ENCODE measurements at regions not wholly inside any gene's neighbourhood (a gene's known extent, or its start where the extent isn't known, plus 50 kb on each side); places are given as distances from the start of the nearest gene placed in this dataset.

GRCh38 chr12:61385771-61386170 is 874.4 kb upstream of the USP15 start:
- no peak overlapping the region for H3K4me3 ChIP-seq (replicated peaks; ENCODE audit: insufficient read depth, low read length)
- no peak for DNase-seq (ENCODE audit: low read depth in 1 of 2, low spot score in 1 of 2)
- TF ChIP-seq POLR2AphosphoS5 (IDR thresholded peaks at IDR 0.05; ENCODE audit: low read depth), result no peak
- TF ChIP-seq GABPA (IDR thresholded peaks at IDR 0.05; ENCODE audit: low read depth), result no peak
- no peak for TF ChIP-seq SPI1 (IDR thresholded peaks at IDR 0.05; ENCODE audit: borderline replicate concordance, low read depth)
- TF ChIP-seq, protein P1, sequence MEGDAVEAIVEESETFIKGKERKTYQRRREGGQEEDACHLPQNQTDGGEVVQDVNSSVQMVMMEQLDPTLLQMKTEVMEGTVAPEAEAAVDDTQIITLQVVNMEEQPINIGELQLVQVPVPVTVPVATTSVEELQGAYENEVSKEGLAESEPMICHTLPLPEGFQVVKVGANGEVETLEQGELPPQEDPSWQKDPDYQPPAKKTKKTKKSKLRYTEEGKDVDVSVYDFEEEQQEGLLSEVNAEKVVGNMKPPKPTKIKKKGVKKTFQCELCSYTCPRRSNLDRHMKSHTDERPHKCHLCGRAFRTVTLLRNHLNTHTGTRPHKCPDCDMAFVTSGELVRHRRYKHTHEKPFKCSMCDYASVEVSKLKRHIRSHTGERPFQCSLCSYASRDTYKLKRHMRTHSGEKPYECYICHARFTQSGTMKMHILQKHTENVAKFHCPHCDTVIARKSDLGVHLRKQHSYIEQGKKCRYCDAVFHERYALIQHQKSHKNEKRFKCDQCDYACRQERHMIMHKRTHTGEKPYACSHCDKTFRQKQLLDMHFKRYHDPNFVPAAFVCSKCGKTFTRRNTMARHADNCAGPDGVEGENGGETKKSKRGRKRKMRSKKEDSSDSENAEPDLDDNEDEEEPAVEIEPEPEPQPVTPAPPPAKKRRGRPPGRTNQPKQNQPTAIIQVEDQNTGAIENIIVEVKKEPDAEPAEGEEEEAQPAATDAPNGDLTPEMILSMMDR (IDR thresholded peaks at IDR 0.05; ENCODE audit: insufficient read depth, low read length), result no peak
- no peak for TF ChIP-seq REST (IDR thresholded peaks at IDR 0.05; ENCODE audit: insufficient replicate concordance, low read depth)
- H3K27me3 ChIP-seq (ENCODE audit: insufficient read depth, poor library complexity, severe bottlenecking), result no peaks in the 10 kb centered on the region
- H3K27ac ChIP-seq (replicated peaks), result no peak overlapping the region

DNA sequence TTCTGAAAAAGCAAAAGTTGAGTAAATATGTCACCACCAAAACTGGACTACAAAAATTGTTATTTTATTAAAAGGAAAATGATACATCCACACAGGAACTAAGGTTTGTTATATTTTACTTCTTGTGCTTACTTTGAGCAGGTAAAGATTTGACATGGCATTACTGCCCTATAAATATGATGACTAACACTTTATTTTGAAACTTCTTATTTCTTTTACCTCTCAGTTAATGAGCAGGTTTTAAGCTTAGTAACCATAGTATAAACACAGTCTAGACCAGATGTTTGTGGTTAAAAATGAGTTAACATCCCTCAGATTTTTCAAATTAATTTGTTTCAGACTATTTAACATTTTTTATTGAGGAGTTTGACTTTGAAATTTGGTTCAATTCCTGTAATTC is 862.5 kb upstream of the USP15 start:
- DNase-seq (ENCODE audit: low read depth in 1 of 2, low spot score in 1 of 2), result no peak
- TF ChIP-seq GABPA (IDR thresholded peaks at IDR 0.05; ENCODE audit: low read depth), result no peak
- TF ChIP-seq POLR2AphosphoS5 (IDR thresholded peaks at IDR 0.05; ENCODE audit: low read depth), result no peak
- TF ChIP-seq SPI1 (IDR thresholded peaks at IDR 0.05; ENCODE audit: borderline replicate concordance, low read depth), result no peak
- no peak for TF ChIP-seq REST (IDR thresholded peaks at IDR 0.05; ENCODE audit: insufficient replicate concordance, low read depth)
- TF ChIP-seq, protein P1 (IDR thresholded peaks at IDR 0.05; ENCODE audit: insufficient read depth, low read length), result no peak
- no peak overlapping the region for H3K27ac ChIP-seq (replicated peaks)
- no peaks in the 10 kb centered on the region for H3K27me3 ChIP-seq (ENCODE audit: insufficient read depth, poor library complexity, severe bottlenecking)
- H3K4me3 ChIP-seq (replicated peaks; ENCODE audit: insufficient read depth, low read length), result no peak overlapping the region

- H3K4me3 ChIP-seq (replicated peaks; ENCODE audit: insufficient read depth, low read length), result no peak overlapping the region
- DNase-seq (ENCODE audit: low read depth in 1 of 2, low spot score in 1 of 2), result no peak
- TF ChIP-seq, protein P1 (IDR thresholded peaks at IDR 0.05; ENCODE audit: insufficient read depth, low read length), result no peak
- TF ChIP-seq GABPA (IDR thresholded peaks at IDR 0.05; ENCODE audit: low read depth) (no peak), POLR2AphosphoS5 (IDR thresholded peaks at IDR 0.05; ENCODE audit: low read depth) (no peak), REST (IDR thresholded peaks at IDR 0.05; ENCODE audit: insufficient replicate concordance, low read depth) (no peak), SPI1 (IDR thresholded peaks at IDR 0.05; ENCODE audit: borderline replicate concordance, low read depth) (no peak)
- no peaks in the 10 kb centered on the region for H3K27me3 ChIP-seq (ENCODE audit: insufficient read depth, poor library complexity, severe bottlenecking)
- H3K27ac ChIP-seq (replicated peaks), result no peak overlapping the region
Measured at GRCh38 chr12:61412201-61412600, 848.0 kb upstream of the USP15 start.
